IMR-90 (cell line): ENCODE measurements at regions not wholly inside any gene's neighbourhood (a gene's known extent, or its start where the extent isn't known, plus 50 kb on each side); places are given as distances from the start of the nearest gene placed in this dataset.

ENCODE experiments used
- ATAC-seq: fragments of 200-7000 bp; cut with Tn5 transposase; 2 replicates; pipeline ENCODE4 v1.9.1; 2020; ENCODE audit warnings: low read depth, mild to moderate bottlenecking, moderate library complexity
- BruUV-seq: library from RNA; stranded (reverse); fragments of 400-500 nt; replicated peaks from 2 replicates; lab custom pipeline; 2021; lab: Mats Ljungman, UMichigan
- CTCF ChIA-PET: fragments of 300-600 bp; formaldehyde crosslinking; extraction: SDS; loops from one replicate; lab custom pipeline; 2021; ENCODE audit warnings: antibody characterized with exemption; lab: Yijun Ruan, JAX
- POLR2A ChIA-PET: fragments of 300-600 bp; sonication (Branson Sonifier 250); formaldehyde crosslinking; loops from one replicate; lab custom pipeline; 2022; ENCODE audit warnings: antibody characterized with exemption; ENCODE audit not compliant: unreplicated experiment; lab: Charles Lee
- DNase-seq: peaks from one replicate; pipeline ENCODE4 v3.0.0; 2013
- H2AFZ ChIP-seq: replicated peaks from 2 replicates; pipeline ENCODE3; 2013; ENCODE audit warnings: low read length, mild to moderate bottlenecking; ENCODE audit not compliant: poor library complexity
- H2AK5ac ChIP-seq: 2 replicates; pipeline ENCODE4 v1.6.1; 2013; ENCODE audit warnings: low read depth, low read length, inconsistent platforms
- H2AK9ac ChIP-seq: replicated peaks from 2 replicates; pipeline ENCODE3; 2013; ENCODE audit warnings: mild to moderate bottlenecking, low read depth, low read length, moderate library complexity; ENCODE audit not compliant: poor library complexity
- H2BK120ac ChIP-seq: 2 replicates; pipeline ENCODE4 v1.6.1; 2013; ENCODE audit warnings: low read depth, low read length, inconsistent platforms
- H2BK15ac ChIP-seq: 3 replicates; pipeline ENCODE4 v1.6.1; 2013; ENCODE audit warnings: low read depth, low read length, inconsistent platforms
- H2BK20ac ChIP-seq: 2 replicates; pipeline ENCODE4 v1.6.1; 2013; ENCODE audit warnings: low read depth, mild to moderate bottlenecking, inconsistent platforms, low read length, moderate library complexity
- H2BK5ac ChIP-seq: 2 replicates; pipeline ENCODE4 v1.6.1; 2013; ENCODE audit warnings: mild to moderate bottlenecking, low read depth, low read length, inconsistent platforms; ENCODE audit not compliant: poor library complexity, severe bottlenecking
- H3K14ac ChIP-seq: replicated peaks from 2 replicates; pipeline ENCODE4 v1.6.1; 2013; ENCODE audit warnings: low read depth, low read length, inconsistent platforms
- H3K18ac ChIP-seq: 2 replicates; pipeline ENCODE4 v1.6.1; 2013; ENCODE audit warnings: low read depth, low read length, control low read depth
- H3K23ac ChIP-seq: 2 replicates; pipeline ENCODE4 v1.6.1; 2013; ENCODE audit warnings: low read depth, low read length, inconsistent platforms
- H3K27ac ChIP-seq: 2 replicates; pipeline ENCODE4 v1.5.1; 2013; ENCODE audit warnings: mild to moderate bottlenecking, control low read depth, low read length; ENCODE audit not compliant: insufficient read depth
- H3K27me3 ChIP-seq: 2 replicates; pipeline ENCODE4 v1.6.1; 2013; ENCODE audit warnings: low read length; ENCODE audit not compliant: control insufficient read depth, insufficient read depth
- H3K36me3 ChIP-seq: 2 replicates; pipeline ENCODE4 v1.6.1; 2013; ENCODE audit warnings: low read length, mixed read lengths; ENCODE audit not compliant: control insufficient read depth, insufficient read depth
- H3K4ac ChIP-seq: 2 replicates; pipeline ENCODE4 v1.6.1; 2013; ENCODE audit warnings: low read depth, low read length, inconsistent platforms
- H3K4me1 ChIP-seq: 2 replicates; pipeline ENCODE4 v1.6.1; 2013; ENCODE audit warnings: low read length, mixed read lengths; ENCODE audit not compliant: control insufficient read depth, insufficient read depth
- H3K4me2 ChIP-seq: 2 replicates; pipeline ENCODE4 v1.6.1; 2013; ENCODE audit warnings: low read depth, mild to moderate bottlenecking, control low read depth, low read length, moderate library complexity
- H3K4me3 ChIP-seq: 2 replicates; pipeline ENCODE4 v1.5.1; 2013; ENCODE audit warnings: low read depth, mild to moderate bottlenecking, control low read depth, low read length, moderate library complexity; ENCODE audit not compliant: insufficient read depth
- H3K56ac ChIP-seq: 2 replicates; pipeline ENCODE4 v1.6.1; 2013; ENCODE audit warnings: low read length, inconsistent platforms; ENCODE audit not compliant: insufficient read depth; ENCODE audit errors: extremely low read depth
- H3K79me1 ChIP-seq, 2 experiments: 2 replicates each; pipeline ENCODE4 v1.6.1; 2013; ENCODE audit warnings: low read length in 2 of 2, inconsistent platforms in 1 of 2, low read depth in 1 of 2
- H3K9ac ChIP-seq: 2 replicates; pipeline ENCODE4 v1.6.1; 2013; ENCODE audit warnings: low read depth, low read length, control low read depth
- H3K9me1 ChIP-seq: 2 replicates; pipeline ENCODE4 v1.6.1; 2013; ENCODE audit warnings: low read length, inconsistent platforms; ENCODE audit not compliant: insufficient read depth
- H3K9me3 ChIP-seq: 2 replicates; pipeline ENCODE4 v1.6.1; 2013; ENCODE audit warnings: low read length; ENCODE audit not compliant: control insufficient read depth, insufficient read depth
- H4K20me1 ChIP-seq: 2 replicates; pipeline ENCODE4 v1.6.1; 2013; ENCODE audit warnings: low read length, inconsistent platforms; ENCODE audit not compliant: insufficient read depth
- H4K5ac ChIP-seq: 2 replicates; pipeline ENCODE4 v1.6.1; 2013; ENCODE audit warnings: mild to moderate bottlenecking, low read depth, low read length, control low read depth
- H4K8ac ChIP-seq, 2 experiments: 2 replicates each; pipeline ENCODE4 v1.6.1; 2013; ENCODE audit warnings: low read depth in 2 of 2, low read length in 2 of 2, control low read depth in 1 of 2, inconsistent platforms in 1 of 2
- H4K91ac ChIP-seq: 2 replicates; pipeline ENCODE4 v1.6.1; 2013; ENCODE audit warnings: low read depth, low read length, inconsistent platforms; ENCODE audit not compliant: insufficient read depth
- BHLHE40 ChIP-seq: fragments of 150-350 bp; IDR thresholded peaks from 2 replicates; pipeline ENCODE4 v1.6.1; 2016; ENCODE audit warnings: mild to moderate bottlenecking, low read depth, low read length
- CHD1 ChIP-seq: IDR thresholded peaks from 2 replicates; pipeline ENCODE4 v1.6.1; 2012; ENCODE audit warnings: low read depth, low read length, improper control_type of control experiment
- MAFK ChIP-seq: IDR thresholded peaks from 2 replicates; pipeline ENCODE4 v1.6.1; 2012; ENCODE audit warnings: low read depth, low read length, improper control_type of control experiment
- MAZ ChIP-seq: IDR thresholded peaks from 2 replicates; pipeline ENCODE4 v1.6.1; 2012; ENCODE audit warnings: low read depth, mild to moderate bottlenecking, low read length, improper control_type of control experiment, moderate library complexity, borderline replicate concordance
- MXI1 ChIP-seq: IDR thresholded peaks from 2 replicates; pipeline ENCODE4 v1.6.1; 2012; ENCODE audit warnings: low read depth, mild to moderate bottlenecking, low read length, moderate library complexity, borderline replicate concordance
- NFE2L2 ChIP-seq: fragments of 150-350 bp; IDR thresholded peaks from 2 replicates; pipeline ENCODE4 v1.6.1; 2016; ENCODE audit warnings: low read depth, mild to moderate bottlenecking, low read length
- RAD21 ChIP-seq: IDR thresholded peaks from 2 replicates; pipeline ENCODE4 v1.6.1; 2012; ENCODE audit warnings: low read length, improper control_type of control experiment
- RCOR1 ChIP-seq: IDR thresholded peaks from 2 replicates; pipeline ENCODE4 v1.6.1; 2012; ENCODE audit warnings: mild to moderate bottlenecking, low read length, improper control_type of control experiment; ENCODE audit not compliant: insufficient replicate concordance
- SMC3 ChIP-seq: fragments of 150-350 bp; IDR thresholded peaks from 2 replicates; pipeline ENCODE4 v1.6.1; 2016; ENCODE audit warnings: low read depth, mild to moderate bottlenecking, antibody characterized with exemption, low read length, moderate library complexity
- WGBS, 2 experiments: methylation state at CpG; one replicate each; pipeline versions ENCODE4 v1.1.5 to v1.1.7; 2013; ENCODE audit warnings: missing lambda C conversion rate in 2 of 2; ENCODE audit not compliant: insufficient read length in 1 of 2; ENCODE audit errors: extremely low coverage in 2 of 2; 5-methylcytosine and 5-hydroxymethylcytosine counted together
- dilution Hi-C: fragments of 300-500 bp; cut with HindIII; formaldehyde crosslinking; loops from one replicate; pipeline ENCODE4 v1.14.3; 2018; ENCODE audit warnings: low sequenced_read_pairs; ENCODE audit not compliant: unreplicated experiment
- in situ Hi-C: fragments of 300-500 bp; cut with MboI; formaldehyde crosslinking; loops from 3 replicates; pipeline ENCODE4 v1.14.3; 2019; ENCODE audit warnings: low sequenced_read_pairs, inconsistent platforms, mixed read lengths
- intact Hi-C: fragments of 100-400 bp; cut with micrococcal nuclease; formaldehyde crosslinking; loops from 2 replicates; pipeline ENCODE4 v1.10.0; 2022
- TF ChIP-seq, protein P1 (sequence below): fragments of 150-350 bp; IDR thresholded peaks from 2 replicates; pipeline ENCODE4 v1.6.1; 2017; ENCODE audit warnings: mild to moderate bottlenecking, antibody characterized with exemption, low read length, low read depth
- TF ChIP-seq, protein P2 (sequence below): fragments of 150-350 bp; IDR thresholded peaks from 2 replicates; pipeline ENCODE4 v1.6.1; 2016; ENCODE audit warnings: low read depth, mild to moderate bottlenecking, low read length, moderate library complexity, borderline replicate concordance

DNA sequence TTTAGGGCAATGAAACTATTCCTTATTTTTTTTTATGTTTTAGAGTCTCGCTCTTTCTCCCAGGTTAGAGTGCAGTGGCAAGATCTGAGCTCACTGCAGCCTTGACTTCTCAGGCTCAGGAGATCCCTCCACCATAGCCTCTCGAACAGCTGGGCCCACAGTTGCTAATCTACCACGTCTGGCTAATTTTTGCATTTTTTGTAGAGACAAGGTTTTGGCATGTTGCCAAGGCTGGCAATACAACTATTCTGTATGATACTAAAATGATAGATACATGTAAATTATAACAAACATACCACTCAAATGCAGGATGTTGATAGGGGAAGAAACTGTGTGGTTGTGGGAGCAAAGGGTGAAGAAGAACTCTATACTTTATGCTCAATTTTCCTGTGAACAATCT lies 401.3 kb downstream of the ZFHX3 start:
- Histone ChIP-seq H3K18ac (no peak overlapping the region), H2AFZ (no peak overlapping the region), H3K36me3 (no peaks in the 10 kb centered on the region), H3K14ac (no peak overlapping the region), H3K4me1 (no peaks in the 10 kb centered on the region), H3K79me1 (no peaks in the 10 kb centered on the region; a peak in 1 of 4 replicates), H3K23ac (no peak overlapping the region), H3K4ac (no peak overlapping the region), H2BK5ac (no peak overlapping the region), H4K91ac (no peak overlapping the region), H3K9ac (no peak overlapping the region), H3K27ac (no peak overlapping the region), H2AK9ac (no peak overlapping the region), H3K4me2 (no peak overlapping the region), H2BK15ac (no peak overlapping the region), H3K9me3 (no peaks in the 10 kb centered on the region), H2AK5ac (no peak overlapping the region), H2BK20ac (no peak overlapping the region), H3K27me3 (no peaks in the 10 kb centered on the region), H3K4me3 (no peak overlapping the region), H2BK120ac (no peak overlapping the region), H3K56ac (no peak overlapping the region), H4K5ac (no peak overlapping the region), H4K8ac (no peak overlapping the region), H4K20me1 (no peaks in the 10 kb centered on the region), H3K9me1 (no peaks in the 10 kb centered on the region)
- POLR2A ChIA-PET, result no interaction called here
- DNase-seq (no peak), ATAC-seq (no peak)
- CTCF ChIA-PET, result no interaction called here
- dilution Hi-C loops, result no loop called here
- BruUV-seq, result no TSS peak
- TF ChIP-seq CHD1 (no peak), RAD21 (no peak), MAZ (no peak), SMC3 (no peak), NFE2L2 (no peak), MXI1 (no peak), BHLHE40 (no peak), RCOR1 (no peak), MAFK (no peak)
- TF ChIP-seq, protein P1, sequence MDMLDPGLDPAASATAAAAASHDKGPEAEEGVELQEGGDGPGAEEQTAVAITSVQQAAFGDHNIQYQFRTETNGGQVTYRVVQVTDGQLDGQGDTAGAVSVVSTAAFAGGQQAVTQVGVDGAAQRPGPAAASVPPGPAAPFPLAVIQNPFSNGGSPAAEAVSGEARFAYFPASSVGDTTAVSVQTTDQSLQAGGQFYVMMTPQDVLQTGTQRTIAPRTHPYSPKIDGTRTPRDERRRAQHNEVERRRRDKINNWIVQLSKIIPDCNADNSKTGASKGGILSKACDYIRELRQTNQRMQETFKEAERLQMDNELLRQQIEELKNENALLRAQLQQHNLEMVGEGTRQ, result no peak
- TF ChIP-seq, protein P2, sequence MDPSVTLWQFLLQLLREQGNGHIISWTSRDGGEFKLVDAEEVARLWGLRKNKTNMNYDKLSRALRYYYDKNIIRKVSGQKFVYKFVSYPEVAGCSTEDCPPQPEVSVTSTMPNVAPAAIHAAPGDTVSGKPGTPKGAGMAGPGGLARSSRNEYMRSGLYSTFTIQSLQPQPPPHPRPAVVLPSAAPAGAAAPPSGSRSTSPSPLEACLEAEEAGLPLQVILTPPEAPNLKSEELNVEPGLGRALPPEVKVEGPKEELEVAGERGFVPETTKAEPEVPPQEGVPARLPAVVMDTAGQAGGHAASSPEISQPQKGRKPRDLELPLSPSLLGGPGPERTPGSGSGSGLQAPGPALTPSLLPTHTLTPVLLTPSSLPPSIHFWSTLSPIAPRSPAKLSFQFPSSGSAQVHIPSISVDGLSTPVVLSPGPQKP, result no peak
- intact Hi-C loops, result no loop called here
- no CpG with 5 or more reads among the region's 3 CpGs for WGBS, 2 experiments
- in situ Hi-C loops, result no loop called here
